SK-N-SH (cell line): ENCODE measurements at regions not wholly inside any gene's neighbourhood (a gene's known extent, or its start where the extent isn't known, plus 50 kb on each side); places are given as distances from the start of the nearest gene placed in this dataset.

Experiments
- CTCF ChIA-PET: fragments of 300-600, 350-600 bp; formaldehyde crosslinking; extraction: SDS; loops from one replicate; lab custom pipeline; 2021; lab: Yijun Ruan, JAX
- POLR2A ChIA-PET: fragments of 350-600 bp; sonication (Branson Sonifier 250); formaldehyde crosslinking; extraction: SDS; loops from one replicate; lab custom pipeline; 2020; ENCODE audit warnings: antibody characterized with exemption, inconsistent platforms; lab: Yijun Ruan, JAX
- DNase-seq: peaks from one replicate; pipeline ENCODE4 v3.0.0; 2012
- H2AFZ ChIP-seq: fragments of 200-600 bp; sonication (generic); 2 replicates; pipeline ENCODE4 v1.8.1; 2016; ENCODE audit warnings: antibody characterized with exemption, mild to moderate bottlenecking, low read depth
- H3F3A ChIP-seq: fragments of 200-600 bp; sonication (generic); replicated peaks from 2 replicates; pipeline ENCODE3; 2016; ENCODE audit warnings: antibody characterized with exemption, mild to moderate bottlenecking; ENCODE audit not compliant: insufficient read depth
- H3K27ac ChIP-seq, 2 experiments: fragments of 200-500 bp in 1 of 2; fragments of 200-600 bp in 1 of 2; sonication (Bioruptor generic) in 1 of 2; sonication (generic), shearing (Covaris generic) in 1 of 2; 2 replicates each; pipeline versions ENCODE4 v1.5.1 to v1.6.1; 2014 to 2016; ENCODE audit warnings: low read depth in 2 of 2, inconsistent platforms in 1 of 2, low read length in 1 of 2, mild to moderate bottlenecking in 1 of 2, mixed read lengths in 1 of 2
- H3K27me3 ChIP-seq: fragments of 200-600 bp; sonication (generic), shearing (Covaris generic); 2 replicates; pipeline ENCODE4 v1.6.1; 2016; ENCODE audit warnings: mixed run types; ENCODE audit not compliant: insufficient read depth
- H3K36me3 ChIP-seq, 2 experiments: fragments of 200-500 bp in 1 of 2; fragments of 200-600 bp in 1 of 2; sonication (Bioruptor generic) in 1 of 2; sonication (generic) in 1 of 2; replicated peaks in 1 of 2; 2 replicates each; pipeline versions ENCODE3 to v1.5.1; 2014 to 2016; ENCODE audit warnings: low read length in 1 of 2, mild to moderate bottlenecking in 1 of 2; ENCODE audit not compliant: insufficient read depth in 2 of 2, control insufficient read depth in 1 of 2
- H3K4me1 ChIP-seq, 2 experiments: fragments of 200-500 bp in 1 of 2; fragments of 200-600 bp in 1 of 2; sonication (Bioruptor generic) in 1 of 2; sonication (generic), shearing (Covaris generic) in 1 of 2; 2 replicates each; pipeline versions ENCODE4 v1.5.1 to v1.6.1; 2014 to 2016; ENCODE audit warnings: low read depth in 1 of 2, low read length in 1 of 2, mixed run types in 1 of 2; ENCODE audit not compliant: insufficient read depth in 2 of 2, control insufficient read depth in 1 of 2
- H3K4me2 ChIP-seq: fragments of 200-600 bp; sonication (generic), shearing (Covaris generic); 2 replicates; pipeline ENCODE4 v1.6.1; 2017; ENCODE audit warnings: mixed run types
- H3K4me3 ChIP-seq, 2 experiments: fragments of 200-500 bp in 1 of 2; fragments of 200-600 bp in 1 of 2; sonication (Bioruptor generic) in 1 of 2; sonication (generic), shearing (Covaris generic) in 1 of 2; 2 replicates each; pipeline versions ENCODE4 v1.5.1 to v1.8.1; 2014 to 2016; ENCODE audit warnings: low read depth in 2 of 2, inconsistent platforms in 1 of 2, low read length in 1 of 2, mild to moderate bottlenecking in 1 of 2, mixed read lengths in 1 of 2, moderate library complexity in 1 of 2
- H3K79me2 ChIP-seq: fragments of 200-600 bp; sonication (generic); 2 replicates; pipeline ENCODE4 v1.8.1; 2017; ENCODE audit warnings: mild to moderate bottlenecking; ENCODE audit not compliant: insufficient read depth
- H3K9ac ChIP-seq: fragments of 200-600 bp; sonication (generic); 2 replicates; pipeline ENCODE4 v1.6.1; 2017; ENCODE audit warnings: mixed run types
- H3K9me2 ChIP-seq: fragments of 200-600 bp; sonication (generic); 2 replicates; pipeline ENCODE4 v1.6.1; 2017; ENCODE audit warnings: mixed run types
- H3K9me3 ChIP-seq: fragments of 200-600 bp; sonication (generic); 2 replicates; pipeline ENCODE4 v1.6.1; 2017; ENCODE audit warnings: mixed run types, mild to moderate bottlenecking, moderate library complexity
- H4K20me1 ChIP-seq: fragments of 200-600 bp; sonication (generic); 2 replicates; pipeline ENCODE4 v1.6.1; 2017; ENCODE audit warnings: mild to moderate bottlenecking, mixed run types; ENCODE audit not compliant: insufficient read depth
- EP300 ChIP-seq, 2 experiments: IDR thresholded peaks; 2 replicates each; pipeline versions ENCODE4 v1.4.0 to v1.6.1; 2012; ENCODE audit warnings: borderline replicate concordance in 1 of 2, low read depth in 1 of 2, low read length in 1 of 2
- EZH2phosphoT487 ChIP-seq: fragments of 200-600 bp; sonication (generic); IDR thresholded peaks from 2 replicates; pipeline ENCODE4 v1.6.1; 2017; ENCODE audit warnings: low read depth, mixed run types, mild to moderate bottlenecking, antibody characterized with exemption, moderate library complexity, borderline replicate concordance
- MEF2A ChIP-seq: IDR thresholded peaks from 2 replicates; pipeline ENCODE4 v1.4.0; 2012; ENCODE audit warnings: low read depth, borderline replicate concordance
- MXI1 ChIP-seq: IDR thresholded peaks from 2 replicates; pipeline ENCODE4 v1.6.1; 2012; ENCODE audit warnings: mild to moderate bottlenecking, low read depth, low read length, improper control_type of control experiment
- NRF1 ChIP-seq: IDR thresholded peaks from 2 replicates; pipeline ENCODE4 v1.6.1; 2012; ENCODE audit warnings: low read depth, mild to moderate bottlenecking, low read length
- POLR2AphosphoS5 ChIP-seq: IDR thresholded peaks from 2 replicates; pipeline ENCODE4 v1.6.1; 2012; ENCODE audit warnings: low read depth, low read length
- RCOR1 ChIP-seq: fragments of 150-350 bp; IDR thresholded peaks from 2 replicates; pipeline ENCODE4 v1.6.1; 2017; ENCODE audit warnings: antibody characterized with exemption, low read length
- RXRA ChIP-seq: IDR thresholded peaks from 2 replicates; pipeline ENCODE4 v1.4.0; 2012; ENCODE audit warnings: low read depth, mild to moderate bottlenecking, borderline replicate concordance
- SMC3 ChIP-seq: IDR thresholded peaks from 2 replicates; pipeline ENCODE4 v1.6.1; 2012; ENCODE audit warnings: low read depth, low read length, improper control_type of control experiment
- TAF1 ChIP-seq: IDR thresholded peaks from 2 replicates; pipeline ENCODE4 v1.6.1; 2012; ENCODE audit warnings: low read depth, mild to moderate bottlenecking, low read length, moderate library complexity, borderline replicate concordance
- TEAD4 ChIP-seq: IDR thresholded peaks from 2 replicates; pipeline ENCODE4 v1.4.0; 2012; ENCODE audit warnings: mild to moderate bottlenecking, borderline replicate concordance; ENCODE audit not compliant: insufficient read depth
- USF1 ChIP-seq: IDR thresholded peaks from 2 replicates; pipeline ENCODE4 v1.4.0; 2012; ENCODE audit warnings: low read depth, borderline replicate concordance
- WGBS: methylation state at CpG from one replicate; pipeline ENCODE4 v1.1.6; 2017; ENCODE audit warnings: low lambda C conversion rate; 5-methylcytosine and 5-hydroxymethylcytosine counted together
- TF ChIP-seq, protein P1 (sequence below): IDR thresholded peaks from 2 replicates; pipeline ENCODE4 v1.4.0; 2012; ENCODE audit warnings: low read depth, borderline replicate concordance
- TF ChIP-seq, protein P2 (sequence below): fragments of 150-350 bp; IDR thresholded peaks from 2 replicates; pipeline ENCODE4 v1.6.1; 2017; ENCODE audit warnings: antibody characterized with exemption, low read length, low read depth, borderline replicate concordance

DNA sequence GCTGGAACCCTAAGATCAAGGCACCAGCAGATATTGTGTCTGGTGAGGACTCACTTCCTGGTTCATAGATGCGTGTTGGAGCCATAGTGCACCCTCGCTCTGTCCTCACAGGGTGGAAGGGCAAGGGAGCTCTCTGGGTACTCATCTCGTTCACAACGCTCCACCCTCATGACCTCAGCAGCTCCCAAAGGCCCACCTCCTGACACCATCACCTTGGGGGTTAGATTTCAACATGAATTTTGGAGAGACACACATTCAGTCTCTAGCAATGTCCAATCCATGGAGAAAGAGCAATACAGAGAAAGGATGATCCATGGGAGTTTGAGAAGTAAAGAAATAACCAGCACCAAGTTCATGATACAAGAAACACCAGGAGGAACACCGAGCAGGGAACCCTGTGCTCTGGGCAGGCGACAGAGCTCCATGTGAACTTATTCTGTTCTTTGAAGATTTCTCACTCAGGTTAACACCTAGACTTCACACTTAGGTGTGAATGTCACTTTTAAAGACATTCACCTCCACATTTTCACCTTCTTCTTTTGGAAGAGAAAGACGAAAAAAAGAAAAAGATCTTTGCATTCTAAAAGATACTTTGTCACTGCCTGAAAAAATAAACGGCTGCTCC lies 171.8 kb upstream of the FAM9B start:
- Histone ChIP-seq H3K9ac (no peak overlapping the region), H3K36me3 (no peaks in the 10 kb centered on the region), H4K20me1 (no peaks in the 10 kb centered on the region), H3K4me1 (no peaks in the 10 kb centered on the region), H3K27me3 (no peaks in the 10 kb centered on the region), H3K4me2 (no peak overlapping the region), H3K9me2 (no peaks in the 10 kb centered on the region), H3F3A (no peaks in the 10 kb centered on the region), H2AFZ (no peak overlapping the region), H3K9me3 (no peaks in the 10 kb centered on the region), H3K27ac (no peak overlapping the region), H3K79me2 (no peaks in the 10 kb centered on the region), H3K4me3 (no peak overlapping the region)
- no peak for TF ChIP-seq TEAD4
- TF ChIP-seq, protein P1, sequence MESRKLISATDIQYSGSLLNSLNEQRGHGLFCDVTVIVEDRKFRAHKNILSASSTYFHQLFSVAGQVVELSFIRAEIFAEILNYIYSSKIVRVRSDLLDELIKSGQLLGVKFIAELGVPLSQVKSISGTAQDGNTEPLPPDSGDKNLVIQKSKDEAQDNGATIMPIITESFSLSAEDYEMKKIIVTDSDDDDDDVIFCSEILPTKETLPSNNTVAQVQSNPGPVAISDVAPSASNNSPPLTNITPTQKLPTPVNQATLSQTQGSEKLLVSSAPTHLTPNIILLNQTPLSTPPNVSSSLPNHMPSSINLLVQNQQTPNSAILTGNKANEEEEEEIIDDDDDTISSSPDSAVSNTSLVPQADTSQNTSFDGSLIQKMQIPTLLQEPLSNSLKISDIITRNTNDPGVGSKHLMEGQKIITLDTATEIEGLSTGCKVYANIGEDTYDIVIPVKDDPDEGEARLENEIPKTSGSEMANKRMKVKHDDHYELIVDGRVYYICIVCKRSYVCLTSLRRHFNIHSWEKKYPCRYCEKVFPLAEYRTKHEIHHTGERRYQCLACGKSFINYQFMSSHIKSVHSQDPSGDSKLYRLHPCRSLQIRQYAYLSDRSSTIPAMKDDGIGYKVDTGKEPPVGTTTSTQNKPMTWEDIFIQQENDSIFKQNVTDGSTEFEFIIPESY: no peak
- no peak for TF ChIP-seq SMC3
- no peak for DNase-seq
- POLR2A ChIA-PET: no interaction called here
- 28% methylated on average over 8 of the region's 8 CpGs for WGBS
- CTCF ChIA-PET: interaction anchor here (0.8 kb wide), 1 partner anchor 26 kb away, joined by 3 read pairs; no protein-coding TSS in a partner anchor

- H2AFZ ChIP-seq: no peak overlapping the region
These were observed 173.2 kb upstream of the FAM9B start for GRCh38 chrX:9207142-9207541.

DNA sequence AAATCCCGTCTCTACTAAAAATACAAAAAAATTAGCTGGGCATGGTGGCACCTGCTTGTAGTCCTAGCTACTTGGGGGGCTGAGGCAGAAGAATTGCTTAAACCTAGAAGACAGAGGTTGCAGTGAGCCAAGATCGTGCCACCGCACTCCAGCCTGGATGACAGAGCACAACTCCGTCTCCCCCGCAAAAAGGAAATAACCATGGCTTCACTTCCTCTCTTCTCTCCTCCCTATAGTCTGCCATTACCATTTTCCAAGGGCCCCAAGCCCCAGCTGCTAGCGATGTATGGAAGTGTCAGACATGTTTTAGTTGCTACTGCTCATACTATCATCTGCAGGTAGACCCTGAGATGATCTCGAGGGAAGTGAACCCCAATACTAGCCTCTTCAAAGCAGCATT lies 177.3 kb upstream of the FAM9B start:
- no peak overlapping the region for H3K27ac ChIP-seq
- H3K4me2 ChIP-seq: no peak overlapping the region
- H3K9me2 ChIP-seq: no peaks in the 10 kb centered on the region
- H3K4me3 ChIP-seq: no peak overlapping the region
- CTCF ChIA-PET: no interaction called here
- H3K9ac ChIP-seq: no peak overlapping the region
- DNase-seq: no peak
- H2AFZ ChIP-seq: no peak overlapping the region
- H3K9me3 ChIP-seq: no peaks in the 10 kb centered on the region
- no peaks in the 10 kb centered on the region for H3K79me2 ChIP-seq
- H3K27me3 ChIP-seq: no peaks in the 10 kb centered on the region
- no peaks in the 10 kb centered on the region for H3K4me1 ChIP-seq
- H4K20me1 ChIP-seq: no peaks in the 10 kb centered on the region
- no peaks in the 10 kb centered on the region for H3F3A ChIP-seq
- 37% methylated on average over 7 of the region's 7 CpGs for WGBS
- H3K36me3 ChIP-seq: no peaks in the 10 kb centered on the region
- POLR2A ChIA-PET: no interaction called here
- TF ChIP-seq TAF1: no peak
- no peak for TF ChIP-seq USF1
- TF ChIP-seq, protein P2, sequence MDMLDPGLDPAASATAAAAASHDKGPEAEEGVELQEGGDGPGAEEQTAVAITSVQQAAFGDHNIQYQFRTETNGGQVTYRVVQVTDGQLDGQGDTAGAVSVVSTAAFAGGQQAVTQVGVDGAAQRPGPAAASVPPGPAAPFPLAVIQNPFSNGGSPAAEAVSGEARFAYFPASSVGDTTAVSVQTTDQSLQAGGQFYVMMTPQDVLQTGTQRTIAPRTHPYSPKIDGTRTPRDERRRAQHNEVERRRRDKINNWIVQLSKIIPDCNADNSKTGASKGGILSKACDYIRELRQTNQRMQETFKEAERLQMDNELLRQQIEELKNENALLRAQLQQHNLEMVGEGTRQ: no peak
- no peak for TF ChIP-seq EP300 (IDR thresholded peaks at IDR 0.05; ENCODE audit: borderline replicate concordance in 1 of 2, low read depth in 1 of 2, low read length in 1 of 2)
- no peak for TF ChIP-seq MXI1

More at GRCh38 chrX:9207142-9207541, 173.2 kb upstream of the FAM9B start:
- TF ChIP-seq RCOR1 (no peak), RXRA (no peak), NRF1 (no peak), POLR2AphosphoS5 (no peak), USF1 (no peak), MEF2A (no peak), EZH2phosphoT487 (no peak)
- CTCF ChIA-PET: no interaction called here
- no peak overlapping the region for H3K27ac ChIP-seq
- H3K79me2 ChIP-seq: no peaks in the 10 kb centered on the region
- no peaks in the 10 kb centered on the region for H3K9me3 ChIP-seq
- 49% methylated on average over 12 of the region's 12 CpGs for WGBS
- no peaks in the 10 kb centered on the region for H3K36me3 ChIP-seq
- H3F3A ChIP-seq: no peaks in the 10 kb centered on the region
- H3K4me3 ChIP-seq: no peak overlapping the region
- no peaks in the 10 kb centered on the region for H4K20me1 ChIP-seq
- no peaks in the 10 kb centered on the region for H3K27me3 ChIP-seq
- H3K4me1 ChIP-seq: no peaks in the 10 kb centered on the region
- H3K9me2 ChIP-seq: no peaks in the 10 kb centered on the region
- H3K4me2 ChIP-seq: no peak overlapping the region
- no peak overlapping the region for H3K9ac ChIP-seq
- POLR2A ChIA-PET: no interaction called here
- peak; percentile 16 for DNase-seq
